Stimulated activated CD4-positive, alpha-beta T cell treated with anti-CD3 and anti-CD28 coated beads, Interleukin-12 subunit alpha, Interleukin-12 subunit beta, amount 100 ng/mL, for 24 hours (primary cell): ENCODE measurements at regions not wholly inside any gene's neighbourhood (a gene's known extent, or its start where the extent isn't known, plus 50 kb on each side); places are given as distances from the start of the nearest gene placed in this dataset.

Experiments
- DNase-seq, 2 experiments: peaks; one replicate each; pipeline ENCODE4 v3.0.0-alpha.2; 2020; ENCODE audit warnings: low read depth in 2 of 2

DNA sequence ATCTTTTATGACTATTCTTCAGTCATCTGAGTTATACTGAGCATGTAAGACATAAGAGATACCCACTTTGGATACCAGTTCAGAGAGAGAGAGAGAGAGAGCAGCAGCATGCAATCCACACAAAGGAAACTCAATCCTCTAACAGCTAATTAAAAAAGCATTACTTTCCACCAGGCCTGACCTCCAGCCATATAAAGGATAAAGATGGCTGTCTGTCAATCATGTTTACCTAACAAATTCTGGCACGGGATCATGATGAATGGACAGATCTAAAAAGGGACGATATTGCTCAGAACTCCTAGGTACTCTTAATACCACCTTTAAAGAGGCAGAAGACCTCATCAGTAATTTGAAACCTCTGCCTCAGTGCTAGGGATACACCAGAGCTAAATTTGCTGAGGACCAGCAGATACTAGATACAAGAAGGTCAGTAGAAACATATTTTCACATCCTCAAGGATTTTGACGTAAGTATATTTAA, 159.2 kb downstream of the RPS12 start:
- DNase-seq, result no peak

DNA sequence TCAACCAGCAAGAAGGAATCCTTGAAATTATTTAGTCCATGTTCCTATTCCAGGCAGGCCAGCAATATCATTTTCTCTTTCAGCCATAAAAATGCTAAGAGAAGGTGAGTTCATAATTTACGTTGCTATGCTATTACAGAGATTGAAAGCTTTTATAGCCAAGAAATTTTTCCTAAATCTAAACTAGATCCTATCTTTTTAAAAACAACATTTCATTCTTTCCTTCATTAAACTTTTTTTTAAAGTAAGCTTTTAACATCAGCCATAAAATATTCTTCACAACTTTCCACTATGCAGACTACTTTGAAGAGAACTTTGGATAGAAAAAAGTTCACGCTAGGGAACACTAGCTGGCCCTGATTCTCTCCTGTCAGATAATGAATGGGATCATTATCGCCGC, 159.8 kb downstream of the RPS12 start:
- no peak for DNase-seq

DNA sequence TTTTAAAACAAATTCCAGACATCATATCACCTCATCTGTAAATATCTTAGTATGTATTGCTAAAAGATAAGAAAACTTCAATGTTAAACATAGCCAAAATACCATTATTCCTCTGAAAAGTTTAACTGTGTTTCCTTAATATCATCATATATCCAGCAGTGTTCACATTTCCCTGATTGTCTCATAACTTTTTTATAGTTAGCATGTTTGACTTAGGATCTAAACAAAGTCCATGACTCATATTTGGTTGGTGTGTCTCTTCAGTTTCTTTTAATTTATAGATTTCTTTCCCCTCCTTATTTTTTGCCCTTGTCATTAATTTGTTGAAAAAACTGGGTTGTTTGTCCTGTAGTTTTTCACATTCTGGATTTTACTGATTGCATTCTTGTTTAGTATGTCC, 163.0 kb downstream of the RPS12 start:
- no peak for DNase-seq

DNA sequence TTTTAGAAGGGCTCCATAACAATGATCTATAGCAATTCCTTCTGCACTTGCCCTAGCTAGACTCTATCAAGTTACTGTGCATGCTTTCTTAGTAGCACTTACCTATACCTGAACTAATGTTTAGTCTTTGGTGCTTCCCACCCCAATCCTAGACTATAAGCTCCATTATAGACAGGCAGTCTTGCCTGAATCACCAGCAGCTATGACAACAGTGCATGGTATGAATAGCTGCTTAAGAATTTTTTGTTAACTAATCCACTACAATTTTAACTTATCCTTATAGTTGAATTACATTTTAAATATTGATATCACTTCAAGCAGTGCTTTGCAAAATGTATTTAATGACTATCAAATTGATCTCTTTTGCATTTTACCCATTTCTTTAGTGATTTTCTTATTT, 164.3 kb downstream of the RPS12 start:
- DNase-seq, result no peak

DNA sequence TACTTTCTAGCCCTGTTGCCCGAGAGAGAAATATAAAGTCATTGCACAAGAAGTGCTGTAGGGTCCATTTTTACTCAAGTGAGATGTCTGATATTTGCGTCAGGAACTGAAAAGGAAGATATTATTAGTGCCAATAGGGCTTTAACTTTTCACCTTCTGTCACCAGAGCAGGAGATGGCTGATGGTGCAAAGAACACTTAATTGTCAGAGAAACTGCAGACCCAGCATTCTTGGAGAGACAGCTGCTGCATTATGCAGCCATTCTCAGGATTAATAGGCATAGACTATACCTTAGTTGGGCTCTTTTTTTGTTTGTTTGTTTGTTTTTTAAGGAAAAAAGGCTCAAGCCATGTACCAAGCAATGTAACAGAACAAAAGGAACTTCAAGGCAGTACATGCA, 179.4 kb downstream of the RPS12 start:
- DNase-seq, result no peak

DNA sequence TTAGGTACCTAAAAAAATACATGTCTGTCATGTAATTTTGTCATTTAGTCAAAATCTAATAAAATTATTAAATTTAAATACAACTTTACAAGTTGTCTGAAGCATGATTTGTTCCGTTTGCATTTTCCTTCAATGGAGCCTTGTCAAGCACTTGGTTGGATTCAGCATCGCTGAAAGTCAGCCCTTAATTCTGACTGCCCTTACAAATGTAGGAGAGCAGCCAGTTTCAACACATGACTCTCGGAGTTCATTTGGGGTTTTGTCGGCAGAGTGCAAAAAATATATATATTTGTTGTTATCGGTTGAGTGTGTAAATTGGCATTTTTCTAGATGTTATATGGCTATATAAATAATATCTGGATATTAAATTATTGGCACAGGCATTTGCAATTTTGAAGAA, 180.6 kb downstream of the RPS12 start:
- no peak for DNase-seq

DNA sequence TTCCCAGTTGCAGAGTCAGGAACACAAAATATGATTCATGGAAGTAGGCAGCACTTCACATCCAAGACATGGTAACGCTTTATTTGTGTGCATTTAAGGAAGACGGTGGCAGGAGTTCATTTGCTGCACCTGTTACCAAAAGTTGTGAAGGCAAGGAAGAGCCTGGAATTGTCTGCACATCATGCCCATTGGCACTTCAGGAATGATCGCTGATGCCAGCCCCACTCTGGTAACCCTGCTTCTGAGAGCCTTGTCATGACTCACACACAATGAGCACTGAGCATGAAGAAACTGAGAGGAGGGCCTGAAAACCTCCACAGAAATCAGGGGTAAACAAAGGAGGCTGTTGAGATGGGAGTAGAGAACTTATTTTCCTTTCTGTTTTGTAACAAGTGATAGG, 181.1 kb downstream of the RPS12 start:
- no peak for DNase-seq

DNA sequence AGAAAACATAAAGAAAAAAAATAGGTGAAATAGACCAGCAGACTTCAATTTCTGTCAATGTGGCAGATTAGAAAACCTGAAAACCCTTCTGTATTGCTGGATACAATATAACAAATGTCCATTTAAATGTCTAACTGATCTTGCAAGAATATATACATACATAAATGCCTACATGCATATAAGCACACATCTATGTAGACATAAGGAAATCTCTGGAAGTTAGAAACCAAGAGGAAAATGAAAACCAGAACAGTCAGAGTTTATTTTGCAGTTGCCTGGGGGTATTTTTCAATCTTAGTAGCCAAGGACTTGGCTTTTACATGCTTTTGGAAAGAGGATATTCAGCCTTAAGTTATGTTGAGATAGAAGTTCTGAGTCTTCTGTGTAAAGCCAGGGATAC, 184.0 kb downstream of the RPS12 start:
- no peak for DNase-seq

DNA sequence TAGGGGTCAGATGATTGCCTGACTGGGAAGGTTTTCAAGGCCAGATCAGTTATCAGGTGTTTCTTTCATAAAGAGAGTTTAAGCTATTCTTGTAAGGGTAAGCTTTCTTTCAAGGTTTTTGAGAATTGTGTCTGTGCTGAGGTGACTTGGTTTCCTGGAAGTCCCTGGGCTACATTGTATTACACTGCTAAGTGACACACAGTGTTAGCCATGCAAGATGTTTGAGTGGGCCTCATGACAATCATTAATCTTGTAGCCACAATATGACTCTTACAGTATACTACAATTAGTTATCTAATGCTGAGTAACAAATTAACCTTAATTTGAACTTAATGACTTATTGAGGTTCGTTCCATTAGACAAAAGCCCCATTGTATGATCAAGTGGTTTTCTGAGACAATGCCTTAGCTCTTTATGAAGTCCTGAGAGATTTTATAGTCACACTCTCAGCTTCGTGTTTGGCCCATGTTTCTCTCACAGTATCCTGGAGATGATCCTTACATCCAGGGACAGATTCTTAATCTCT, 186.7 kb downstream of the RPS12 start:
- no peak for DNase-seq

DNA sequence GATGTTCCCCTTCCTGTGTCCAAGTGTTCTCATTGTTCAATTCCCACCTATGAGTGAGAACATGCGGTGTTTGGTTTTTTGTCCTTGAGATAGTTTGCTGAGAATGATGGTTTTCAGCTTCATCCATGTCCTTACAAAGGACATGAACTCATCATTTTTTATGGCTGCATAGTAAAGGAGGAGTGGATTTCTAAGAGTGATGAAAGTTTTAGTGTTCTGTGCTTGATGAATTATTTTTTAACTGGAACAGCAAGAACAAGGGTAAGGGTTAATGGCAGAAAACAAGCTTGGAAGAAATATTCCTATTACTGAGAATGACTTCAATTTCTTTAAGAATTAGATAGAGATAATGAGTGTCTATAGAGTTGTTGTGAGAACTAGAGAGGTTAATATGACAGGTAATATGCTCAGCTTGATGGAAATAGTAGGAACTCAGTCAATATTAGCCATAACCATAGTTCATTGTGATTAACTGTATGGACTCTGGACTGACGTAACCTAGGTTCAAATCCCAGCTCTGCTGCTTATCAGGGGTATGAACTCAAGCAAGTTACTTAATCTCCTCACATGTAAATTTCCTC, 190.0 kb downstream of the RPS12 start:
- DNase-seq, result no peak

DNA sequence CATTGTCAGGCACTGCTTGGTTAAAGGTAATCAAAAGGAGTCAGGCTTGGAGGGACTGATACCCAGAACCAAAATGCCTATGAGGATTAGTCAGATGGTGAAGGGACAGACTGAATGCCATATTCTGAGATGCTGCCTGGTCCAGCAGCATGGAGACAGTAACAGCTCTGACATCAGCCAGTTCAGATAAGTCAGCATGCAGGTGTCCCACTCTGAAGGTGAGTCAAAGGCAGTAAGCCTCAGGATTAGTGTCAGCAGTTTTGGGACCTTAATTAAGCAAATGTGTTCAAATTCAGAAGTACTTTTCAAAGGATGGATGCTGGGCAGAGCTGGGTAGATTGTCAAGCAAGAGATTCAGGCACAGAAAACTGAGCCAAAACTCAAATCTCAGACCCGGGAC, 198.4 kb downstream of the RPS12 start:
- no peak for DNase-seq

DNA sequence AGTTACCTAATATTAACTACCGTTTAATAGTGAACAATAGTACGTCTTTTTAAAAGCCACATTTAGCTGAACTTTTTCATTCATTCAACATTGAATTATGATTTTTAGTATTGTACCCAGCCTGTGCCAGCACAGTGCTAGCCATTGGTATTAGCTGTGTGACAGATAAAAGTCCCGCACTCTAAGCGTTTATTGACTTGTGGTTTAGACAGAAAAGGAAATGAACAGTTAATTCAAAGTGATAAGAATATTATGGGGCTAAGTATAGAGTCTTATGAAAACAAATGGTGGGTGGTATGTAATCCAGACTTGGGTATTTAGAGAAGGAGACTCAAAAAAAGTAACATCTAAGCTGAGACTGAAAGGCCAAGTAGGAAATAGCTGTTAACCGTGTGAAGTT, 202.3 kb downstream of the RPS12 start:
- no peak for DNase-seq

DNA sequence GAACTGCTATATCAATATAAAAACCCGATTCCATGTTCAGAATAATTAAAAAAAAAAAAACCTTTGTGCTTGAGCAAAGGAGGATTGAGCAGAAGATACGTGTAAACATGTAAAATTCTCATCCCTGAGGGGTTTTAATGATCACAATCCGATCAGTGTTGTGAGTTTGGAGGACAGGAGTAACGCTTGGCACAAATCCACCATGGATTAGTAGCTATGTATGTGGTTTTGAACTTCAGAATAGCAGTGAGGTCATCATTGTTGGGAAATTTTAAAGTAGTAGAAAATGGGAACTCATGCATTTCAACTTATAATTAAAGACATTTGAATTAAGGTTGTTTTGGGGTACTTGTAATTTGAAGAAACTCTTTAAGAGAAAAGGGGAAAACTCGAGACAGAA, 203.2 kb downstream of the RPS12 start:
- no peak for DNase-seq

DNA sequence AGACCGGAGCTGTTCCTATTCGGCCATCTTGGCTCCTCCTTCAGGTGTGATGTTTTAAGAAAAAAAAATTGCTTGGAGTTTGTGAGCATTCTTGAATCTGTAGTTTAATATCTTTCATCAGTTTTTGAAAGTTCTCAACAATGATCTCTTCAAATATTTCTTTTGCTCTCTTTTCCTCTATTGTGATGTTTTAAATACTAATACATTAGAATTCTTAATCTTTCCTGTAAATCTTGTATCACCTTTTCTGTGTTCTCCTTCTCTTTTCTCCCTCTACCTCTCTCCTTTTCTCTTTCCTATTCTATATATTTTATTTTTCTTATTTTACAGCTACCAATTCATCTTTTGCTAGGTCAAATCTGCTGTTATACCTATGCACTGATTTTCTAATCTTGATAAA, 212.3 kb downstream of the RPS12 start:
- no peak for DNase-seq

DNA sequence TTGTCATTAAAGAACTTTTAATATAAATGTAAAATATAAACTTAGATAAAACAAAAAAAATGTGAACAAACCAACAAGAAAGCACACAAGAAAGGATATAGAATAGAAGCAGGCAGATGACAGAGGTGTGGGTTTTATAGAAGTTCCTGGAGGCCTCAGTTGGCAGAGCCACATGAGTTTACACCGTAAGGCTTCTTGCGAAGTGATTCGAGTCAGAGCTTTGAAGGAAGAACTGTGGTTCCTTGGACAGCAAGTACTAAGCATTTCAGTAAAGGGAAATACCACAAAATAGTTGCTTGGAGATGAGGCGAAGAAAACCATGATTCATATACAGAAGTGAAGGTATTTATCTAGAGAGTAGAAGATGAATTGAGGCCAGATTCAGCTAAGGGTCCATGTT, 207.9 kb upstream of the EYA4 start:
- DNase-seq, result no peak

DNA sequence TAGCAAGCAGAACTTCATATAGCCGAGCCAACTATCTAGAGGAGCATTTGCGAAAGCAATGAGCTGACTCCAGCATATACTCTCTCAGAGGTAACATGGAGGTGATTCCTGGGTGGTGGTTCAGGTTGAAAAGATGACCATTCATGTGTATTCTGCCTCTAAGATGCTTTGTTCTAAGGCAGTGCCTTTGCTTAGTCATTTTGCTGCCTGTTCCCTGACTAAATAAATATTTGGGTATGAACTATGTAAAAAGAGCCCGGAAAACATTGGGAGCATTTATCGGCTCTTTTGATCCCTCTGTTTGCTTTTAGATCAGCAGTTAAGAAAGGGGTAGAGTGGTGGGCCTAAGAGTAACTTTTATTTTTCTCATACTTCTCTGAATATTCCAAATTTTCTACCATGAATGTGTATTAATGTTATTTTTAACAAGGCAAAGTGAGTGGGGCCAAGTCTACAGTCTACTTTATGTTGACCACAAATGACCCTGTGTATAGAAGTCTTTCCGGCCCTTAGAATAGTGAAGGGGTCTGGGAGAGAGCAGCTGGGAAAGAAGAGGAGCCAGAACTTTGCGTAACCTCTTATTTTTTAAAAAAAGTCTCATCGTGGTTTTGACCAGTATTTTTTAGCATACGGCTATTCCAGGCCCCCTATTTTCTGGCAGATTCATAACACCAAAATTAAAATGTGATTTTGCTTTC, 206.5 kb upstream of the EYA4 start:
- no peak for DNase-seq

DNA sequence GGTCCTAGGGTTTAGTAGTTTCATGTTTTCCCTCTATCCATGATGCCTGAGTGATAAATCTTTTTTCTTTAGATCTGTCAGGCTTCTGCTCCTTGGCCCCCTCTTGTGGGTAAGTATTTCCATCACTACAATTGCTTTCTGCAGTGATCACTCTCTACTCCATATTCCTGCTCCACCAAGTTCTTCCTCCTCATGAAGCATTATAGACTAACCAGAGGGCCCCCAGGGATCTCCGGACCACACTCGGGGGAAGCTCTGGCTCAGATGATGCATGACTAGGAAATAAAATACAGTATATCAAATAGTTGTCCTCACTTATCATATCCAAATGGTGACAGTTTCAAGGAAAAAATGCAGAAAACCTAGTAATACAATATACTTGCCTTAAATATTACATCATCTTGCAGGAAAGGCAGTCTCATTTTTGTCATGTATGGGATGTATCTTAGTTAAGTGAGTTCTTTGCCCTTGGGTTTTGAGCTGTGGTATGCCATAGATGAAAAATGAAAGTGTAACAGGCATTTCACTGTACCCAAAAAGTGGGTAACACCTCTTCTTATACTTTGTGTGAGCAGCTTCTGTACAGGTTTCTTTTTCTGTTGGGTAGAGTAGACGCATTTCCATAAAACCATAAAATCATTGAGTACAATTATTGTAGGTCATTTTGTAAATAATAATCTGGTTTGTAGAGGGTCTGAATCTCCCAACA, 200.9 kb upstream of the EYA4 start:
- no peak for DNase-seq

DNA sequence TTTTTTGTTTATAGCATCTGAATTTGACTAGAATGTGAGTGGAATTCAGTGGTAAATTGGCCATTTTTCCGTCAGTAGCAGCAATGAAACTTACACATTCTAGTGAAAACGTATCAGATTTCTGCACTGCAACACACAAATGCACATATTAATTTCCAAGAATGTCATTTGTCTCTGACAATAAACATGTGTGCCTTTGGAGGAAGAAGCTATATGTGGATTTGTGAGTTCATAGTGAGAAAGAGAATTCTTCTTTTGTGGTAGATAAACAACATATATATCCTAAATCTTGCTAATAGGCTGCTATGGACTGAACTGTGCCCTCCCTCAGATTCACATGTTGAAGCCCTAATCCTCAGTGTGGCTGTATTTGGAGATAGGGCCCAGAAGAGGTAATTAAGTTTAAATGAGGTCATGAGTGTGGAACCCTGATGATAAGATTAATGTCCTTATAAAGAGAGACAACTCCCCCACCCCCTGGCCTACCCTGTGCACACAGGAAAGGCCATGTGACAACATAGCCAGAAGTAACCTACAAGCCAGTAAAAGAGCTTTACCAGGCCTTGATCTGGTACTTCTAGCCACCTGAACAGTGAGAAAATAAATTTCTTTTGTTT, 200.2 kb upstream of the EYA4 start:
- DNase-seq, result no peak

DNA sequence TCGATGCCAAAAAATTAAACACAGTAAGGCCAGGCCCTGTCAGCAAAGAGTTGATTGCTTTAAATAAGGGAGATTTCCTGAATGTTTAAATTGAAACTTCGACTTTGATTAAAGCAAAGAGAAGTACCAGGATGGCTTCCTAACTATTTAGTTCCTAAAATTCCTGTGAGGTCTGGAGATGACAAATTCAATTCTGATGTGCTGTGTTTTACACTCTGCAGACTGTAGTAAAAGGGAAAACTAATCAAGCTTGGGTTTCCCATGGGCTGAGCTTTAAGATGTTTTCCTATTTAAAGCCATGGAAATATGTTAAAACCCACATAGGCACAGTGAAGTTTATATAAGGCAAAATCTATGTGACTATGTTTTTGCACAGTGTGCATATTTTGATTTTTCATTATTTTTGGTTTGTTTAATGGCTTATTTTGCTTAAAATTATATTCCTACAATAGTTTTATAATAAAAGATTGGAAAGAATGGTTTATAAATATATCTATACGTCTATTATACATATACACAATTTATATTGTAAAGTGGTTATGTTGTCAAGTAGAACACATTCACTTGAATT, 198.5 kb upstream of the EYA4 start:
- DNase-seq, result no peak

DNA sequence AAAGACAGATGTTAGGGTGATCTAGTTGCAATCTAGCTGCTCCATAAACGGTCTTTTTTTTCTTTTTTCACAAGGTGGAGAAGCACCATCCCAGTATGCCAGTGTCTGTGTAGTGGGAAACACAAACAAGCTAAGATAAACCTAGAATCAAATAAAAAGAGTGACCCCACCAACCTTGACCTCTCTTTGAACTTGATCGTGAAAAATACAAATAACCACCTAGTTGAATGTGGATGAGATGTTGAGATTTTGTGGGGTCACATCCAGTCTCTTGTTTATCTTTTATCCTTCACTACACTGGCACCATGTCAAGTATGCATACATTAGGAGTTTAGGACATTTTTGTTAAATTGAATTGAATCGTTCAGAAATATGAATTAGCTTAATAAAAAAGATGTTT, 194.6 kb upstream of the EYA4 start:
- DNase-seq, result no peak

DNA sequence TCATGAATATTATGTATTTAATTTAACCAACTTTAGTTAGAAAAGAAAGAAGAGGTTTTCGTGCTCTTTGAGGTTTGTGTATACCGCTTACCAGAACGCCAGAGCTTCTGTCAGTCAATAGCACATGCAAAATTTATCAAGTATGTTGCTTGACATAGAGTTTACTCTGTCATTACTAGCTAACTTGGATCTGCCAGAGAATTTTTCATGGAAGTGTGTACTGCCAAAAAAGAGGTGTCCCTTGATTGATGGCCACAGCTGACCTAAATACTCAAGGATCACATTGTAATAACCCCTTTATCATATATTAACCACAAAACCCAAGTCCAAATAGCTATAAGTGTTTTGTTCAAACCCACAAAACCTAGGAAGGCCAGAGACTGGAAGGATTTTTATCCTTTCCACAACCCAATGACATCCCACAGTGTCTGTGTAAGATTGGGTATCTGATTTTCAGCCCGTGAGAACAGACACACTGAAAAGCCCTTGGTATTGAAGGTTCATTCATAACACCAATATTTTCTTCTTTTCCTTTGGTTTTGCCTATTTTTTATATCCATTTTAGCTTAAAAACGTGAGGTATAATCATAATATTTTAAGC, 194.0 kb upstream of the EYA4 start:
- DNase-seq, result no peak

DNA sequence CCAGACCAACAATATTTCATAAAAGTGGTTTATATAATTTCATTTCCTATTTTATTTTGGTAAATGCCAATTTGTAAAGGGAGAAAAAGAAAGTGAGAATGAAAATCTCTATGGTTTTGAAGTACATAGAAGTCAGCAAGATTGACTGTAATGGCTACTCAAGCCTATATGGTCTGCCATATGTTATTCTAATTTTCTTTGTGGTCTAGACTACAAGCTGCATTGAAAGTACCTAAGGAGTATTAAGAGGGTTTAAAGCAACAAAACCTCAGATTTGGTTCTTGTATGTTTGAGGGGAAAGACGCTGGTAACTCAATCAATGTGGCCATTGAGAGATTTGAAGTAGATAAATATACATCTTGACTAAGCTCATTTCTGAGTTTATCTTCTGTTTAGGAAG, 193.5 kb upstream of the EYA4 start:
- no peak for DNase-seq
